Stimulated activated CD8-positive, alpha-beta memory T cell treated with anti-CD3 and anti-CD28 coated beads, Interleukin-15, amount 100 ng/mL, for 24 hours (primary cell): ENCODE measurements at regions not wholly inside any gene's neighbourhood (a gene's known extent, or its start where the extent isn't known, plus 50 kb on each side); places are given as distances from the start of the nearest gene placed in this dataset.

Experiments
- DNase-seq: peaks from one replicate; pipeline ENCODE4 v3.0.0-alpha.2; 2020; ENCODE audit warnings: low read depth

DNA sequence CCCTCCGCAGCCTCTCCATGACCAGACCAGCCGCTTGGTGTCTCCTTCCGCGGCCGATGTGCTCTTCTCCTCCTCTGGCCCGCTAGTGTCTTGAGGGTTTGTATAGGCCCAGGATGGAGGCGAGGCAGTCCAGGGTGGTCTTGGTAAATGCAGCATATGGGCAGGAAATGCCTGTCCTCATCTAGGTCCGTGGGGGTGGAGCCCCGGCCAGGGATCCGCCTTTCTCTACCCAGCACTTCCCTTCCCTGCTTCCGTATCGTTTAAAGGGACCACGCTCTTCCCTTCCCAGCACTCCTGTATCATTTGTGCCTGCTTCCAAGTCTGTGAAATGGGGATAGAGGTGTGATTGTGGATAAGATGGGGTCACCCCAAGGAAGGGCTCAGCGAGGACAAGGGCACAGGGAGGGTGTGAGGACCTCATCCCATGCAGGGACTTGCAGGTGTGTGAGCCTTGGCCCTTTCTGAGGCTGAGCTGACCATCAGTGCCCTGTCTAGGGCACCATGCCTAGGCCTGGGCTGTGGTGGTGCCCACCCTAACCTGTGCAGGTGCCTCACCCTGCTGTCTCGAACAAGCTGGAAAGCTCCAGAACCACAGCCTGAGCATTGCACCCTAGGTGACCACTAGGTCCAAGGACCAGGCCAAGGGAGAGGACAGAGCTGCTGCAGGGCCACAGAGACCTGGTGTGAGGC is 326.8 kb upstream of the RTL1 start:
- no peak for DNase-seq

DNA sequence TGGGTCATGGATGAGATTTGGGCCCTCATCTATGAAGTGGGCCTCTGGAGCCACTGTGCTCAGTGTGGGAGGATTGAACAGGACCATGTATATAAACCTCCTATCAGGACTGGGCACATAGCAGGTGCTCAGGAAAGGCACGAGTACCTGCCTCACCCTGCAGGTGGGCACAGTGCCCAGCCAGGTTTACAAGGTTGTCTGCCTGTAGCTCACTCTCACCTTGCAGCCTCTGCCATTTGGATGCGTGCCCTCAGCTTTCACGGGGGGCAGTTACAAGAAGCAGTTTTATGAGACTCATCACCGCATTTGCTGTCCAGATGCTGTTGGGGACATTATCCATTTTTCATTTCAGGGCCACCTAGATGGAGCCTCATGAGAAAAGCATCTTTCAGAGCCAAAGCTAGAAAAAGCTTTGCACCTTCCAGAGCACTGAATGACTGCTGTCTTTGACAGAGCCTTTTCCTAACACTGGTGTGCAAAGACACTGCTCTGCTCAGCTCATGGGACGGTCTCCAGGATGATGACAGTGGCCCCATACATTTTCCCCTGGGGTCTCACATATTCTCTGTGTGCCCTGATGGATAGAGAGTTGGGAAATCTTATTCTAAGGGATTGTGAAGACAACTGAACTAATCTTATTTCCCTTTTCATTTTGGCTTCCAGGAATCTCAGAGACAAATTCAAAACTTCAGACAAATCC is 327.5 kb upstream of the RTL1 start:
- no peak for DNase-seq

DNA sequence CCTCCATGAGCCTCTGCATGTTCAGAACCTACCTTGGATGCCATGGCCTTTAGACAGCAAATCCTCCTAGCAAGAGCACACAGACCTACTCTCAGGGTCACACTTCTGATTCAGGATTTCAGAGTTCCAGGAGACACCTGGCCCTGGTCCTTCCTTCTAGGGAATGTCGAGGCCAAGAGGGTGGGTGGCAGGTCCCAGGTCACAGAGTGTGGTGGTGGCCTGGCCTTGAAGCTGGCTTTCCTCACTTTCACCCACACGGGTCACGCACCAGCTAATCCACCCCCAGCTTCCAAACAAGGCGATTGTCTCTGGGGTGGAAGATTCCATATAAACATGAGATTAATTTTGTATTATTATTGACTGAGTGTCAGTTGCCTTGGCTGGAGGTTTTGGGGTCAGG is 328.3 kb upstream of the RTL1 start:
- no peak for DNase-seq

DNA sequence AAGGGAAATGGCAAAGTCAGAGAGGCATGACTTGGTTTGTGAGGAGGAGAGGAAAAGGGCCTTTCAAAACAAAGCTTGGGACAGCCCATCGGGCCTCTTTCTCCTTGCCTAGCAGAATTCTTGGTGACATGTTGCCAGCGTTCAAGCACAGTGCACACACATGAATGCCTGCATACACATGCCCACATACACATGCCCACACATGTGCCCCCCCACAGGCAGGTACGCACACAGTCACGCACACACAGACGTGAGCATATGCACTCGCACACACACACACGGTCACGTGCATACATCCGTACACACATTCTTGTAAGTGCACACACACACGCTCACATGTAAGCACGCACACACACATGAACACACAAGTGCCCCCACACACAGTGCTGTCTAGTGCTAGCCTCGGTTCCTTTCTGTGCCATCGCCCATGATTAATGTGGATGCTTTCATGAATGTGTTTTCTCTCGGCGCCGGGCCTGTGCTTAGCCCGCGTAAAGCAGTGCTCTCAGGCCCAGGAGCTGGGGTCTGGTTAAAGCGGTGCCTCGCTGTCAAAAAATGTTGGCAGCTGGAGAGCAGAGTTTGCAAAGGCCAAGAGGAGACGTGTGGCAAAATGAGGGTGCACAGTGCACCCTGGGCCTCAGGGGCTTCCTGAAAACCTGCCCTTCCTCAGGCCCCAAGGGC is 328.8 kb upstream of the DIO3 start:
- no peak for DNase-seq

DNA sequence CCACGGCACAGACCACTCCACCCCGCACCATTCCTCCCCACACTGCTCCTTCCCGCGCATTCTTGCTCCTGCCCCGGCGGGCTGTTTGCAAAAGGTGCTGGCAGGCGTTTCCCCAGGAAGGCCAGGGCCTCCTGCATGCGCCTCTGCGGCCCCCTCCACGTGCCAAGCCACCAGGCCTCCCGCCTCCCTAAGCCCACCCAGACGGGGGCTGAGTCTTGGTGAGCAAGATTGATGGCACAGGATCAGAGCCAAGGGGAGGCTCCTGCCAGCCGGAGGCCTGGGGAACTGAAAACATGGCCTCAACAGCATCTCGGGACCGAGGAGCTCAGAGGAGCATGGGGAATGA is 328.3 kb upstream of the DIO3 start:
- DNase-seq, result no peak

DNA sequence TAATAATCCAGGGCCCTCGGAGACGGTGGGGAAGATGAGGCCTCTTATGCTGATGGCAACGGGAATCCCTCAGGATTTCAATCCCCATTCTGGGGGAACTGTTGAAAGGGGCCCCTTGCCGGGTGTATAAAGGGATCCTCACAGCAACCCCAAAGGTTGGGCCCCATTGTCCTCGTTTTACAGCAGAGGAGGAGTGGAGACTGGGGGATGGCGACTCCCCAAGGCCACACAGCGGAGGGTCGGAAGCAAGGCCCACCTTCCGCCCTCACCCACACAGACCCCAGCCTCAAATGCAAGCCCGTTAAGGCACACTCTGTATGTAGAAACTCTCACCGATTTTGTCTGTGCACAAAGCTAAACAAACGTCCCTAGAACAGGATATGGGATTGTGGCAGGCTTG is 327.9 kb upstream of the DIO3 start:
- no peak for DNase-seq

DNA sequence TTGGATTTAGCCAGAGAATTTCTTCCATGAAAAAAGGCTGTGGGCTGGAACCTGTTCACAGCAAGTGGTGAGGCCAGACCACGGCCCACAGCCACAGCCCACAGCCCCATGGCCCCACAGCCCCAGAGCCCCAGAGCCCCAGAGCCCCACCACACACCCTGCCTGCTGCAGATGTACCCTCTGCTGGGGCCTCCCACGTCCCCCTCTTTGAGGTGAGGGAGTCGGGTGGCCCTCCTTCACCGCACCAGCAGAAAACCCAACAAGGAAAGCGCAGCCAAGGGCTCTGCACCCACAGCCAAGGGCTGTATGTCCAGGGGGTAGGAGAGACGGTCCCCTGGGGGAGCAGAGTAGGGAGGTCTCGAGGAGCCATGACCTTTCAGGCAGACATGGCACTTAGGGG is 327.5 kb upstream of the DIO3 start:
- DNase-seq, result no peak

DNA sequence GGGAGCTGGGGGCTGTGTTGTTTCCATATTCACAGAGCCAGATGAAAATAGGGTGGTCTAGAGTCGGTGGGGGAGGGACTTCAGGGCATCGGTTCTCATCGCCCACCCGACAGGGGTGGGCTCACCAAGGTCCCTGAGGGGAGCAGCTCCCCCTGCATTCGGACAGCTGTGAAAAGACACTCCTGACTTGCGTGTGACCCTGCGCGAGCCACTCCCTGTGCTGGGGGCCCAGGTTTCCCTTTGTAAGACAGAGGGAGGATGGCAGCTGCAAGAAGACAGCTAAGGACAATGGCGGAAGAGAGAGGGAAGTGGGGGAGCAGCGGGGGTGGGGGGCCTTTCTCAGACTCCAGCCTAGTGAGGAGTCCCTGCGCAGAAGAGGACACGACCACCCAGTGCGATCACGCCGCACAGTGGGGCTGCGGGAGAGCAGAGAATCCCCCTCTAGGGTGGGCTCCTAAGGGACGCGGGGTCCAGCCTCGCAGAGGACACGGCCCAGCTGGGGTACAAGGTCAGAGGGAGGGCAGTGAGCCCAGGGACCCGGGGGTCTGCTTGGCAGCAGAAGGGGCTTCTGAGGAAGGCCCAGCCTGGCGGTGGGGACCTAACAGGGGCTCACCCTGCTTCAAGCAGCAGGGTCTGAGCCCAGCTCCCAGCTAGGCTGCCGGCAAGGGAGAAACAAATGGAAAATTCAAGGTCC is 326.9 kb upstream of the DIO3 start:
- DNase-seq, result no peak

DNA sequence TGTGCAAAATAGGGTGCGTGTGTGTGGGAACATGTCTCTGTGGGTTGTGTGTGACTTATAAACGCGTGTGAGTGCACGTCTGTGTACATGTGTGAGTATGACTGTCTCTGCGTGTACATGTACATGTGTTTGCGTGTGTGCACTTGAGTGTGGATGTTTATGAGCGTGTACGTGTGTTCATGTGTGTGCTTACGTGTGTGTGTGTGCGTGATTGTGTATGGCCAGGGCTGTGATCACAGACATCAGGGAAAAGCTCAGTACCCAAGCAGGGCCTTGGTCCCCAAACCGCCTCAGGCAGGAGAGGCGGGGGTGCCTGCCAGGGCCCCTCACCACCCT is 326.3 kb upstream of the DIO3 start:
- no peak for DNase-seq

DNA sequence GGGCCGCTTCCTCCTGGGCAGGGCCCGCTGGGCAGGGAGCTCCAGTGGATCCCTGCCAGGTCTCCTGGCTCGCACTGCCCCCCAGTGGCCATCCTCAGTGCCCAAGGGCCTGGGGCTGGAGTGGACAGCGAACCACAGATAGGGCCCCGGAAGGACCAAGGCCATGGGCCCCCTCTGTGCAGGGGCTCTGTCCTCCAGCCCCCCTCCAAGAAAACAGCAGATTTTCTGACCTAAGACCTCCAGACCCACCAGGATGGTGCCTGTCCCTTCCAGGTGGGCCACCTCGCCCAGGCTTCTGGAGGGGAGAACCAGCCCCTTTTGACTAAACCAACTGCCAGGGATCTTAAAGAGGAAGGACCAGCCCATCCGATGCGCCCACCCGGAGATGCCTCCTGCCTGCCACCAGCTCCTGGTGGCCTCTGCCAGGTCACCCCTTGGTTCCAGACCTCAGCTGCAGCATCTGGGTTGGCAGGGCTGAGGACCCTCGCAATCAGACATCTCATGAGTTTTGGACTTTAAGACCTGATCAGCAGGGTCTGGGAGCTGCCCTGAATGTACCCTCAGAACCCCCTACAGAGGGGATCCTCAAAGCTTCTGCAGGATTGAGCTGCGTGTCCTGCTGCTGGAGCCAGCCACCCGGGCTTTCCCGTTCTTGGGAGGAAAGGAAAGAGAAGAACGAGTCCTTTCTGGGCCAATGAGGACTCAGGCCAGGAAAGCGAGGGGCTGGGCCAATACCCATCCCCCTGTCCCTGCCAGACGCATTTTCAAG is 325.8 kb upstream of the DIO3 start:
- peak; percentile 5 for DNase-seq

DNA sequence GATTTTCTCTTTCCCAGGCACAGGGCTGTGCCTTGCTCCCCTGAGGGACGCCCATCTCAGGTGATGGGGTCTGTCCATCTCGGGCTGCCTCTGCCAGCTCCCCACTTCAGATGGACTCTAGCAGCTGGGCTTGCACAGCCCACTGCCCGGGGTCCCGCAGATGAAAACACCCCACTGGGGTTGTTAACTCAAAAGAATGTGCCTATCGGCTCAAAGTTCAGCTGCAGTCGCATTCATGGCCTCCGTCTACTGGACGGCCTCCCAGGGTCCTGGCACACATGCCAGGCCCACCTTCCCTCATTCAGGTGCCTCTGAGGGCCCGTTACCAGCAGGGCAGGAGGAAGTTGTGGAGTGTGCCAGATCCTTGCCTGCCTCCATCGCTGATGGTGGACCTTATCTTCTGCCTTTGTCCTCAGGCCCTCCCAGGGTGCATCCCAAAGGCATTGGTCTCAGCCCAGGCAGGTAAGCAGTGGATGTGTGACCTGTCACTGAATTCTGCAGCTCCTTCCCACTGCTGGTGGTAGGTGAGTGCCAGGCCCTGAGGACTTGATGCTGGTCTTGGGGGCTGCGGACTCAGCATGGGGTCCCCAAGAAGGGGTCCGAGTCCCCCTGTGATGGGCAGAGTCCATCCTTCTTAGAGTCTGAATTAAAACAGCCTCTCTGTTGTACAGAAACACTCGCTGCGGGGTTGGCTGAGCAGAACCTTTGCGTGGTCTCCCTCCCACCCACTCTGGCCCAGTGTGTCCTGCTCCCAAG is 324.6 kb upstream of the DIO3 start:
- DNase-seq, result no peak

DNA sequence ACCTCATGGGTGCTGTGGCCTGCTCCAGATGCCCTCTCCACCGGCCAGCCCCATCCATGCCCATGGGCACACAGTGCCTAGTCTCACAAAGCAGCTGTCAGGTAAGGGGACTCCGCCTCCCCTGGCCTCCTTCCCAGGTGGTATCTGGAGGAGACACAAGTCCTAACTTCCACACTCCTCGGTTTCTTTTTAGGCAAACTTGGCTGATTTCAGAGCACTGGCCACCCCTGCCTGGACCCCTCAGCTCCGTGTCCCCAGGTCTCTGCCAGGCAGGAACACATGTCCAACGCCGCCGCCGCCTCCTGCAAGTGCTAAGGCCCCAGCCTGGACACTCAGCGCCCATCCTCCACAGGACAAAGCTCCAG is 324.1 kb upstream of the DIO3 start:
- DNase-seq, result no peak

DNA sequence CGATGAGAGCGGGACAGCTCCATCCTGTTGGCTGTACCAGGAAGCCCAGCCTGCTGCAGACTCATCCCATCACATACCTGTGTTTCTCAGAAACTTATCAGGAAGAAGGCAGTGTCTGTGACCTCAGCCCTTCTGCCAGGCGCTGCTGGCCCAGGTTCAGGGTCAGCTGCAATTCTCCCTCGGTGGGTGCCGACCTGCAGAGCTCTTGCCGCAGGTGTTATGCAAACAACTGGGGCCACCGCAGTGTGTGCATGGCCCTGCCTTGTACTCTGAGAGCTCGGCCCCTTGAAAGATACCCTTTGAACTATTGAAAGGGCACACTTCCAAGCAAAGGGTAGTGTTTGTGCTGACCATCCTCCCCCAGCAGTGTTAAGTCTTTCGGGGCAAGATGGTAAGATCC is 322.2 kb upstream of the DIO3 start:
- DNase-seq, result no peak

DNA sequence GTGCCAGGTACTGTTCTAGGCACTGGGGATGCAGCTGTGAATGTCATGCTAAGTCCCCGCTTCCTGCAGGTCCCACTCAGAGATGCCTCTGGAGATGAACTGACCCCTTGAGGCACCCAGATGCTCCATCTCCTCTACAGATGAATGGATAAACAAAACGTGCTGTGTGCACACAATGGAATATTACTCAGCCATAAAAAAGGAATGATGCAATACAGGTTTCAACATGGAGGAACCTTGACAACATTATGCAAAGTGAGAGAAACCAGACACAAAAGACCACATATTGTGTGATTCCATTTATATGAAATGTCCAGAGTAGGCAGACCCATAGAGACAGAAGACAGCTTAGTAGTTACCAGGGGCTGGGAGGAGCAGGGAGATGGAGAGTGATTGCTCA is 320.1 kb upstream of the DIO3 start:
- DNase-seq, result no peak

DNA sequence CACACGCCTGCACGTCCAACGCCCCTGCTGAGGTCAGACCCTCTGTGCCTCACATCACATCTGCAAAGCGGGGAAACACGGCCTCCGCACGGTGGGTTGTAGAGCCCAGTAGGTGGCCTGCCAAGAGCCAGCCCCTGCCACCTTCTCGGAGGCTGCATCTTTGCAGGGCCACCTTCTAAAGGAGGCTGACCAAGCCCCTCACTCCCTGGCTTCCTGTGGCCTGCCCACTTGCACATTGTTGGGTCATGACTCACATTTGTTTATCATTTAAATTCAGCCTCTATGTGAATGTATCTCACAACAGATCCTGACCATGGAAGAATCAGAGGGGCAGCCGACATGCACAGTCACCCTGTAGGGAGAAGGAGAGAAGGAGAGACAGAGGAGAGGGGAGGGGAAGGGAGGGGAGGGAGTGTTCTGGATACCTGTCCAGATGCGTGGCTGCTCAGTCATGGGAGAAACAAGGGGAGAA is 319.5 kb upstream of the DIO3 start:
- DNase-seq, result no peak

DNA sequence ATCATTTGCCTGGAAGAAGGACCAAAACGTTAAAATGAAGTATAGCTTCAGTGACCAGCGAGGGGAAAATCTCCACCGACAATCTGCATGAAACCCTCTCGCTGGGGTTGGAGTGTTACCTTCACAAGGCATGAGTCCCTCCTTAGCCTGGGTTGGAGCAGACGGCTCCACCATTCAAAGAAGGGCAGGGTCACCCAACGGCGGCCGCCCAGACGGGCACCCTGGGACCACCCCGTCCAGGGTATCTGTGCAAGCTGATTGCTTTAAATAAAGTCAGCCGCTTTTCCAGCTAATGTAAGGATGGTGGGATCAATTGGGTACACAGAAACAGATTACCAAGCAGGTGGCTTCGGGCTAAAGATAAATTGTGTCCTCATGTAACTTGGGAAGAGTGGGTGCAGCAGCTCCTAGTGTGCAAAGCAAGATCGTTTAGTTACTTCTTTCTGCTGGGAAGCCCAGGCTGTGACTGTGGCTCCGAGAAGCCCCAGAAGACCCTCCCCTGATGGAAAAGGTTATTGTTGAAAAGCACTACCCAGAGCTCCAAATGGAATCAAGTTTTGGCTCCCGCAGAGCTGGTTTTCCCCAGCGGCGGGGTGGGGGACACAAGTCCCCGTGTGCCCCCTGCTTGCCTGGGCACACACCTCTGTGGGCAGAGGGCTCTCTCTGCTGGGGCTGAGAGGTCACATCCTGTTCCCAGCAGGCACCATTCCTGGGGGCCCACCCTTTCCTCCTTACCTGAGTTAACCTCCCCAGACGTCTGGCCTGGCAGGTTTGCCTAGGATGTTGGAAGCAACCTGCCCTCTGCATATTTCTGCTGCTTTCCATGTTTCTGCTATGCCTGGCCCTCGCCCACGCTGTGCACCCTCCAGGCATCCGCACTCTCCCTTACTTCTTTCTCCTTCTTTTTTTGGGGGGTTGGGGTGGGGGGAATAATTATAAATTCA is 318.6 kb upstream of the DIO3 start:
- no peak for DNase-seq

DNA sequence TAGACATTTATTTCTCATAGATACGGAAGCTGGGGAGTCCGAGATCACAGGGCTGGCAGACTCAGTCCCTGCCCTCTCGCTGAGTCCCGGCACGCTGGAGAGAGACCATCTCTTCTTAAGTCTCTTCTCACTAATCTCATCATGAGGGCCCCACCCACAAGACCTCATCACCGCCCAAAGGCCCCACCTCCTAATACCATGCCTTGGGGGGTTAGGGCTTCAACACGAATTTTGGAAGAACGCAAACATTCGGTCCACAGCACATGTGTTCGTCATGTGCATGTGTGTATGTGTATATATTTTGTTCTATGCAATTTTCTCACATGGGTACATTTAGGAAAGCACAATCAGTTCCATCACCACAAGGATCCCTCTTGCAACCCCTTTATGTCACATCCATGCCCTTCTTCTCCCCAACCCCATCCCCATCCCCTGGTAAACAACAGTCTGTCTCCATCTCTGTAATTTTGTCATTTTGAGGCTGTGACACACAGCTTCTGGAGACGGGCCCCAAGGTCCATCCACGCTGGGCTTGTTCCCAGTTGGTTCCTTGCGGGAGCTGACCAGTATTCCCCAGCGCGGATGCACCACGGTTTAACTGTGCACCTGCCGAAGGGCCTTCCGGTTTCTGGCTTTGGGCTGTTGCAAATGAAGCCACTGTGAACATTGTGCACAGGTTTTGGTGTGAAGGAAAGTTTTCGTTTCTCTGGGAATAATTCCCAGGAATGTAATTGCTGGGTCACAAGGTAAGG is 317.5 kb upstream of the DIO3 start:
- no peak for DNase-seq

DNA sequence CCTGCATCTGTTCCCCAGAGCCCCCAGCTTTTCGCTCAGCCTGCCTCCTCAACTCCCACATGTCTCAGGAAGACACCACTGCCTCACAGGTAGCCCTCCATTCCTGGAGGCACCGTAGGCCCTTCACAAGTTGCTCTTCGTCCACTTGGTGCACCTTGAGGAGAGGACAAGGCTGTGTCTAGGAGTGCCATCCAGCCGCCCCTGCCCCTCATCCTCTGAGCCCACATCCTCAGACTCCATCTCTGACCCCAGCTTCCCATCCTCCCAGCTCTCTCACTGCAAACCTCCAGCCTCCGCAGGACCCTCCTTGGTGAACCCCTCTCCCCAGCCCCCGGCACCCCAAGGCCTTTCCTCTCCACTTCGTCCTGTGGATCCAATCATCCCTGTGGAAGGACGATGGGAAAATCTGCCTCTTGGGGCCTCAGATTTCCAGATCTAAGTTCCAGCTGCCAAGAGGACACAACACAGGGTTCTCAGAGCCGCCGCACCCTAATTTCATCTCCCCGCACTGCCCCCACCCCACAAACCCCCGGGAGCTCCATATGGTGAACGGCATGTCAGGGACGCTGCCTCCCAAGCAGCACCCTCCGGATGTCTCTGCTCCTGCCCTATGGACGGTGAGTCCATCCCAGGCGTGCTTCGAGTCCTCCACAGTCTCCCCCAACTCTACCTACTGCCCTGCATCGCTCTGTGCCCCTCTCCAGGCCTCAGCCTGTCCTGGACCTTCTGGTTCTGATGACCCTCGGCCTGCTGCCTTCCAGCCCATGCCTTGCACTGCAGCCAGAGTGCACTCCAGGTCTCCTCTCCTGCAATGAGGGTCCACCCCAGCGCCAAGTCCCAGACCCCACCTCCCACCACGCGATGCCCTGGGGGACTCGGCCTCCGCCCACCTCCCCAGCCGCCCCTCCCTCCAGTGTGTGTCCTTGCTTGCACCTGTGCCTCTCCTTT is 314.1 kb upstream of the DIO3 start:
- DNase-seq, result no peak
